GM12875 (cell line): ENCODE measurements at regions not wholly inside any gene's neighbourhood (a gene's known extent, or its start where the extent isn't known, plus 50 kb on each side); places are given as distances from the start of the nearest gene placed in this dataset.

Experiments
- H3K4me3 ChIP-seq: one replicate; pipeline ENCODE4 v1.5.1; 2011; ENCODE audit warnings: low read depth, low read length, control low read depth
- TF ChIP-seq, protein P1 (sequence below): IDR thresholded peaks from 2 replicates; pipeline ENCODE4 v1.5.1; 2011; ENCODE audit warnings: low read depth, mild to moderate bottlenecking, control low read depth, inconsistent platforms, low read length, moderate library complexity, borderline replicate concordance; ENCODE audit not compliant: insufficient read depth

DNA sequence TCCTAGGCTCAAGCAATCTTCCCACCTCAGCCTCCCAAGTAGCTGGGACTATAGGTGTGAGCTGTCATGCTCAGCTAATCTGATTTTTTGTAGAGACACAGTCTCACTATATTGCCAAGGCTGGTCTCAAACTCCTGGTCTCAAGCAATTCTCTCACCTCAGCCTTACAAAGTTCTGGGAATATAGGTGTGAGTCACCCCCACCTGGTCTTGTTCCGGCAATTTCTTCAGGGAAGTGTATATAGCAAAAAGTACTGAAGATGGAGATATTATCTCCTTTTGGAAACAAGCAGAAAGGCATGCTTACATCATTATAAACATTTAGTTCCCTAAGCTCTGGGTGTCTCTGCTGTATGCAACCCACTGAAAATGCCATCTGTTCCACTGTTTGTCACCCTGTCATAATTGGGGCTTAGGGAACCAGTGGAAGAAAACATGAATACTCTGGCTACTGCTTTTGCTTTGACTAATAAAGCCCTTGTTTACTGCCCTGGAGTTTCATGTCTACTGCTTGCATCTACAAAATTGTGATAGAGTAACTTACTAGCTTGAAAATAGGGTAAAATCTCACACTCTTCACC, 940.2 kb downstream of the GALC start:
- TF ChIP-seq, protein P1, sequence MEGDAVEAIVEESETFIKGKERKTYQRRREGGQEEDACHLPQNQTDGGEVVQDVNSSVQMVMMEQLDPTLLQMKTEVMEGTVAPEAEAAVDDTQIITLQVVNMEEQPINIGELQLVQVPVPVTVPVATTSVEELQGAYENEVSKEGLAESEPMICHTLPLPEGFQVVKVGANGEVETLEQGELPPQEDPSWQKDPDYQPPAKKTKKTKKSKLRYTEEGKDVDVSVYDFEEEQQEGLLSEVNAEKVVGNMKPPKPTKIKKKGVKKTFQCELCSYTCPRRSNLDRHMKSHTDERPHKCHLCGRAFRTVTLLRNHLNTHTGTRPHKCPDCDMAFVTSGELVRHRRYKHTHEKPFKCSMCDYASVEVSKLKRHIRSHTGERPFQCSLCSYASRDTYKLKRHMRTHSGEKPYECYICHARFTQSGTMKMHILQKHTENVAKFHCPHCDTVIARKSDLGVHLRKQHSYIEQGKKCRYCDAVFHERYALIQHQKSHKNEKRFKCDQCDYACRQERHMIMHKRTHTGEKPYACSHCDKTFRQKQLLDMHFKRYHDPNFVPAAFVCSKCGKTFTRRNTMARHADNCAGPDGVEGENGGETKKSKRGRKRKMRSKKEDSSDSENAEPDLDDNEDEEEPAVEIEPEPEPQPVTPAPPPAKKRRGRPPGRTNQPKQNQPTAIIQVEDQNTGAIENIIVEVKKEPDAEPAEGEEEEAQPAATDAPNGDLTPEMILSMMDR: no peak
- H3K4me3 ChIP-seq: no peak overlapping the region

DNA sequence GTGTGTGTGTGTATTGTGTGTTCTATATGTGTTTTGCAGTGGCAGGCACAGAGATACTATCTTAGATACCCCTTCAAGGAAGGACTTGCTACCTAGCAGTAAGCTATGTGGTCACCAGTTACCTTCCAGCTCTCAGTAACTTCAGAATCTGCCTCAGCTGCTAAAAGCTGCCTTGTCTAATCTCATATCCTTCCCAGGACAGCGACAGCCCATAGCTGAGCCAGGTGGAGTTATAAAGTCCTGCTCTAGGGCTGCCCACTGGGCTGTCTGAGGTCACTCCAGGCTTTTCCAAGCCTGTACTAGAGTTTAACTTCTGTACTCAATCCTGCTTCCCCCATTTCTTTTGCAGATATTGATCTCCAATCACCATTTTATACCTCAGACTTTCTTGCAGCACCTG, 942.6 kb downstream of the GALC start:
- TF ChIP-seq, protein P1: no peak
- H3K4me3 ChIP-seq: no peak overlapping the region

DNA sequence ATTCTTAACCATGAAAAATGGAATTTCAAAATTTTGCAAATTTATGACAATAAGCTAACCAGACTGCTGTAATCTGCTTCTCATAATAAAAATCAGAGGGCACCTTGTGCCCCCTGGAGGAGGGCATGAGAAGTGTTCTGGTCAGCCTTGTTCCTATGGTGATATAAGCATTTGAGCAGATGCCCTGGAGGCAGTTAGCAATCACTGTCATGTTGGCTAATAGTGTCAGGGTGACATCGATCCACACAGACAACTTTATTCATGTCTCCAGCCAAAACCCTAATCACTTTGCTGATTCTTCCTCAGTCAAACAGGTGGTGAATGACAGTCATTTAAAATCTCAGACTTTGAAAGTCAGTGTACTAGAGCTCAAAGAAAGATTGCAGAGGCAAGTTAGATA, 943.0 kb downstream of the GALC start:
- no peak overlapping the region for H3K4me3 ChIP-seq
- TF ChIP-seq, protein P1: peak; percentile 31; the same call in 1 of the 2 replicates

DNA sequence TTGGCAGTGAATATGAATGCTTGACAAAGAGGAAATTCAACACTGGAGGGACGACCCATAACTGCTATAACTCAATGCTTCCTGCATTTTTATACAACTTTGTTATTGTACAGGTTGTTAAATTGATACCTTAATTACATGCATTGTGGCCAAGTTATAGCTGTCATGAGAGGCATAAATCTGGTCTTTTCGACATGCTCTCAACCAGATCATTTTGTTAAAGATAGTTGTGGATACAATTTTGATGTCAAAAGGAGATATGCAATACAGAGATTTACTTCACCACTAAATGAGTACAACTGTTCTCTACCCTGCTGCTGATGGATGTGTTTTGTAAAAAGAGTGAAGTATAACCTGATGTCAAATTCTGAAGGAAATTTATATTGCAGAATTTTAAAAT, 946.0 kb downstream of the GALC start:
- no peak overlapping the region for H3K4me3 ChIP-seq
- TF ChIP-seq, protein P1: no peak

DNA sequence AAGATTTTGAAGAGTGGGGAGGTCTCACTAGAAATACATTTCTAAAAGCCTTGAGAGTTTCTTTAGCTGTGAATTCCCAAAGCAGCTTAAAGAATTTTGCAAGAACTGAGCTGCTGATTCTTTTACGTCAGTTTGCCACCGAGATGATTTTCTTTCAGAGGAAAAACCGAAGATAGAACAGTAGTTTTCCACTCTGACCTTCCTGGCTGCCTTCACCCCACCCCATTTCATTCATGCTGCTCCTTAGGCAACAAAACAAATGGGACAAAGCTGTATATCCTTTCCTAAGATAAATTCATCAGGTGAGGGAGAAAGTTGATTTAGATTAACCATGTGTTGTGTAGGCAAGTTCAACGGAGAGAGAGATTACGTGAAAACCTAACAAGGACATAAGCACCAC, 947.0 kb downstream of the GALC start:
- TF ChIP-seq, protein P1: no peak
- no peak overlapping the region for H3K4me3 ChIP-seq

DNA sequence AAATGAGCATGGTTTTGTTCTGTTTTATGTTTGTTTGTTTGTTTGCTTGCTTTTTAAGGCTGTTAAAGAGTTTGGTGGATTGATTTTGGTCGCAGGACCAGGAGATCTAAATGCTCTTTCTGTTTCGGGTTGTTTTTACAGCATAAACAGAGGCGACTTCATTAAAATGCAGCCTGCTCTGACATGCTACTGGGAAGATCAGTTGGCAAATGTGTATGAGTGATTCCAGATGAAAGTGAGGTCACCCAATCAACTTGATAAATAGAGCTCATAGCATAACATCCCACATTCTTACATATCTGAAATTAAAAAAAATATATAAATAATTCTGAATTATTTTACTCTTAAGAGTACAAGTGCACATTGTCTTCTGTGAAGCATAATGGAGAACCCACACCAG, 947.7 kb downstream of the GALC start:
- H3K4me3 ChIP-seq: no peak overlapping the region
- TF ChIP-seq, protein P1: no peak

DNA sequence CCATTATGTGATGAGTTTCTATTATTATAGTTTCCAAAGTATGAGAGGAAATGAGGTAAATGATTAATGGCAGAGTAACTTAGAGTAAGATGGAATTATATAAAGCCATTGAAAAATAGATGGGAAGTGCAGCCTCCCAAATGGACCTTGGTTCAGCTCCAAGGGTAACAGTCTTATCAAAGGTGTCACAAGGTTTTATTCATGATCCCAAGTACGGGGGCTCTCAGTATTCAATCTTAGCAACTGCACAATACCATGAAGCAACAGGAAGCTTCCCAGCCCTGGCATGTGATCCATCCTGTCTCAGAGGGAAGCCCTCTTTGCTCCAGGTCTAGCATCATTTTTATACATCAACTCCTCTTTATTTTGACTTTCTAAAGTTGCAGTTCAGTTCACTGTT, 948.2 kb downstream of the GALC start:
- TF ChIP-seq, protein P1: no peak
- H3K4me3 ChIP-seq: no peak overlapping the region
